GM12878 (cell line): ENCODE measurements at regions not wholly inside any gene's neighbourhood (a gene's known extent, or its start where the extent isn't known, plus 50 kb on each side); places are given as distances from the start of the nearest gene placed in this dataset.

Source experiments
- ATAC-seq: fragments of 200-7000 bp; cut with Tn5 transposase; 3 replicates; pipeline ENCODE4 v1.9.1; 2020; ENCODE audit warnings: mild to moderate bottlenecking, moderate library complexity
- BruUV-seq: library from RNA; stranded (reverse); fragments of 400-500 nt; replicated peaks from 2 replicates; lab custom pipeline; 2021; lab: Mats Ljungman, UMichigan
- CTCF ChIA-PET: fragments of 300-600 bp; sonication (Branson Sonifier 250); formaldehyde crosslinking; extraction: SDS; loops from one replicate; lab custom pipeline; 2021; ENCODE audit warnings: inconsistent platforms; lab: Yijun Ruan, JAX
- POLR2A ChIA-PET: fragments of 350-600 bp; formaldehyde crosslinking; extraction: SDS; loops from one replicate; lab custom pipeline; 2021; ENCODE audit warnings: inconsistent platforms; lab: Charles Lee
- RAD21 ChIA-PET: fragments of 300-600 bp; sonication (Branson Sonifier 250); formaldehyde crosslinking; loops from one replicate; lab custom pipeline; 2023; ENCODE audit warnings: antibody characterized with exemption; ENCODE audit not compliant: unreplicated experiment; lab: Charles Lee
- SMC1A ChIA-PET: fragments of 300-600 bp; sonication (Branson Sonifier 250); formaldehyde crosslinking; loops from one replicate; lab custom pipeline; 2023; ENCODE audit not compliant: unreplicated experiment, uncharacterized antibody; lab: Charles Lee
- DNase-seq: peaks from one replicate; pipeline ENCODE4 v3.0.0-alpha.2; 2011; ENCODE audit warnings: low read depth, low spot score
- FAIRE-seq: peaks from 3 replicates; lab custom pipeline; 2011; peaks lifted over from hg19 to GRCh38; lab: Jason Lieb, UNC
- H2AFZ ChIP-seq: 2 replicates; pipeline ENCODE4 v1.6.0; 2011; ENCODE audit warnings: low read depth, low read length, control low read depth; ENCODE audit not compliant: control insufficient read depth
- H3K27ac ChIP-seq: 2 replicates; pipeline ENCODE4 v1.5.1; 2011; ENCODE audit warnings: control low read depth; ENCODE audit not compliant: control insufficient read depth, insufficient read depth
- H3K27me3 ChIP-seq, 2 experiments: replicated peaks in 1 of 2; 2 replicates each; pipeline versions ENCODE4 v1.6.0 to v1.6.1; 2011; ENCODE audit warnings: low read length in 1 of 2; ENCODE audit not compliant: control insufficient read depth in 2 of 2, insufficient read depth in 2 of 2
- H3K36me3 ChIP-seq, 2 experiments: 2 replicates each; pipeline ENCODE4 v1.5.1; 2011; ENCODE audit warnings: low read length in 1 of 2; ENCODE audit not compliant: control insufficient read depth in 2 of 2, insufficient read depth in 2 of 2
- H3K4me1 ChIP-seq: 2 replicates; pipeline ENCODE4 v1.6.1; 2011; ENCODE audit warnings: mild to moderate bottlenecking, low read length, moderate library complexity, mixed read lengths; ENCODE audit not compliant: control insufficient read depth, insufficient read depth
- H3K4me2 ChIP-seq: 2 replicates; pipeline ENCODE4 v1.6.0; 2011; ENCODE audit warnings: control low read depth; ENCODE audit not compliant: control insufficient read depth, insufficient read depth
- H3K4me3 ChIP-seq: fragments of 200-600 bp; sonication (generic); 2 replicates; pipeline ENCODE4 v1.5.1; 2016
- H3K79me2 ChIP-seq: 2 replicates; pipeline ENCODE4 v1.6.0; 2011; ENCODE audit warnings: low read length; ENCODE audit not compliant: control insufficient read depth, insufficient read depth
- H3K9ac ChIP-seq: 2 replicates; pipeline ENCODE4 v1.8.0; 2011; ENCODE audit warnings: low read length, control low read depth, mixed read lengths; ENCODE audit not compliant: control insufficient read depth, insufficient read depth
- H3K9me3 ChIP-seq: replicated peaks from 3 replicates; pipeline ENCODE4 v1.5.1; 2011; ENCODE audit warnings: mild to moderate bottlenecking, low read length; ENCODE audit not compliant: control insufficient read depth, insufficient read depth
- H4K20me1 ChIP-seq: 2 replicates; pipeline ENCODE4 v1.6.0; 2011; ENCODE audit not compliant: control insufficient read depth, insufficient read depth
- BCL11A ChIP-seq: IDR thresholded peaks from 2 replicates; pipeline ENCODE4 v1.6.1; 2011; ENCODE audit warnings: low read depth, low read length
- GATAD2B ChIP-seq: fragments of 450-650 bp; conservative IDR thresholded peaks from 2 replicates; pipeline ENCODE4 v1.6.1; 2017; ENCODE audit warnings: low read depth, mild to moderate bottlenecking, moderate library complexity
- LARP7 ChIP-seq: fragments of 450-650 bp; IDR thresholded peaks from 2 replicates; pipeline ENCODE4 v1.6.1; 2017; ENCODE audit warnings: mild to moderate bottlenecking
- NFYB ChIP-seq: IDR thresholded peaks from 2 replicates; pipeline ENCODE4 v1.6.1; 2011; ENCODE audit warnings: low read depth, mild to moderate bottlenecking, low read length, improper control_type of control experiment, moderate library complexity; ENCODE audit not compliant: insufficient read depth
- NR2C1 ChIP-seq: fragments of 450-650 bp; IDR thresholded peaks from 2 replicates; pipeline ENCODE4 v1.6.1; 2017; ENCODE audit warnings: antibody characterized with exemption, mild to moderate bottlenecking, moderate library complexity
- POLR2AphosphoS2 ChIP-seq: IDR thresholded peaks from 2 replicates; pipeline ENCODE4 v1.6.1; 2011; ENCODE audit warnings: low read depth, mild to moderate bottlenecking, low read length, improper control_type of control experiment, moderate library complexity
- POLR2AphosphoS5 ChIP-seq: IDR thresholded peaks from 2 replicates; pipeline ENCODE4 v1.6.1; 2011; ENCODE audit warnings: mild to moderate bottlenecking, low read length, inconsistent platforms
- RAD51 ChIP-seq: fragments of 450-650 bp; IDR thresholded peaks from 2 replicates; pipeline ENCODE4 v1.6.1; 2016; ENCODE audit warnings: moderate library complexity, mild to moderate bottlenecking, inconsistent platforms
- SMAD5 ChIP-seq: IDR thresholded peaks from 2 replicates; pipeline ENCODE4 v1.6.1; 2016; ENCODE audit warnings: antibody characterized with exemption, low read depth
- SMARCA5 ChIP-seq: fragments of 450-650 bp; IDR thresholded peaks from 2 replicates; pipeline ENCODE4 v1.6.1; 2017; ENCODE audit warnings: mild to moderate bottlenecking
- SREBF1 ChIP-seq: IDR thresholded peaks from 2 replicates; pipeline ENCODE4 v1.6.1; 2012; ENCODE audit warnings: mild to moderate bottlenecking, low read length
- STAT1 ChIP-seq: fragments of 450-650 bp; conservative IDR thresholded peaks from 2 replicates; pipeline ENCODE4 v1.6.1; 2014; ENCODE audit warnings: antibody characterized with exemption, mild to moderate bottlenecking
- SUPT20H ChIP-seq: IDR thresholded peaks from 2 replicates; pipeline ENCODE4 v1.6.1; 2011; ENCODE audit warnings: low read depth, mild to moderate bottlenecking, low read length, moderate library complexity, borderline replicate concordance; ENCODE audit not compliant: control insufficient read depth
- WGBS: methylation state at CpG from one replicate; pipeline ENCODE4 v1.1.6; 2016; ENCODE audit warnings: low lambda C conversion rate; ENCODE audit not compliant: insufficient replicate concordance, insufficient coverage; ENCODE audit errors: missing lambda C conversion rate; 5-methylcytosine and 5-hydroxymethylcytosine counted together
- in situ Hi-C: fragments of 300-500 bp; cut with MboI; formaldehyde crosslinking; loops from 9 replicates; pipeline ENCODE4 v1.14.3; 2018; ENCODE audit warnings: mixed read lengths
- intact Hi-C: fragments of 100-400 bp; cut with micrococcal nuclease; formaldehyde crosslinking; loops from one replicate; pipeline ENCODE4 v1.14.2; 2022; ENCODE audit not compliant: unreplicated experiment
- TF ChIP-seq, protein P1 (sequence below): IDR thresholded peaks from 2 replicates; pipeline ENCODE4 v1.6.1; 2011; ENCODE audit warnings: mild to moderate bottlenecking, low read depth, low read length, moderate library complexity; ENCODE audit not compliant: insufficient replicate concordance
- TF ChIP-seq, protein P2 (sequence below): IDR thresholded peaks from 2 replicates; pipeline ENCODE4 v1.6.1; 2012; ENCODE audit warnings: improper control_type of control experiment, low read depth, low read length; ENCODE audit not compliant: insufficient replicate concordance
- TF ChIP-seq, protein P3 (sequence below), 3 experiments: IDR thresholded peaks in 2 of 3; conservative IDR thresholded peaks in 1 of 3; 2 replicates each; pipeline ENCODE4 v1.5.1; 2011; ENCODE audit warnings: low read depth in 3 of 3, low read length in 3 of 3, mild to moderate bottlenecking in 3 of 3, control low read depth in 2 of 3, moderate library complexity in 2 of 3, inconsistent platforms in 1 of 3, mixed read lengths in 1 of 3; ENCODE audit not compliant: control insufficient read depth in 2 of 3, insufficient read depth in 1 of 3; ENCODE audit errors: extremely low read depth in 1 of 3
- TF ChIP-seq, protein P4 (sequence below): IDR thresholded peaks from 2 replicates; pipeline ENCODE4 v1.6.1; 2011; ENCODE audit warnings: borderline replicate concordance, low read depth, mild to moderate bottlenecking, moderate library complexity, mixed read lengths, low read length; ENCODE audit not compliant: insufficient read depth; ENCODE audit errors: extremely low read length

DNA sequence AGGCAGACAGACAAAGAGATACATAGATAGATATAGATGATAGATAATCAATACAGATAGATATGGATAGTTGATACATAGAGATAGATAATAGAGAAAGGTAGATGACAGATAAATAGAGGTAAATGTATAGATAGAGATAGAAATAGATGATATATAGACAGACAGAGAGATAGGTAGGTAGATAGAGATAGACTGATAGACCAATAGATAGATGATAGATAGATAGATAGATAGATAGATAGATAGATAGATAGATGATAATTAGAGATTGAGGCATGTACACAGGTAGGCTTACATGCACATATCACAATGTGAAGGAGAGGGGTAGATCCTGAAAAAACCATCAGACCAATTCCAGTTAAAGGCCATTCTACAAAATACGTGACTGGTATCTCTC is 724.7 kb downstream of the GALR1 start:
- H3K79me2 ChIP-seq, result no peaks in the 10 kb centered on the region
- no peaks in the 10 kb centered on the region for H3K27me3 ChIP-seq
- POLR2A ChIA-PET, result no interaction called here
- H2AFZ ChIP-seq, result no peak overlapping the region
- no peak overlapping the region for H3K4me2 ChIP-seq
- FAIRE-seq, result no peak
- 0% methylated on average over 1 of the region's 1 CpG for WGBS
- H3K4me3 ChIP-seq, result no peak overlapping the region
- in situ Hi-C loops (no loop called here), intact Hi-C loops (no loop called here)
- SMC1A ChIA-PET, result no interaction called here
- RAD21 ChIA-PET, result no interaction called here
- H3K36me3 ChIP-seq, result no peaks in the 10 kb centered on the region
- no peaks in the 10 kb centered on the region for H3K9me3 ChIP-seq
- CTCF ChIA-PET, result no interaction called here
- DNase-seq, result no peak
- H3K27ac ChIP-seq, result no peak overlapping the region
- no peaks in the 10 kb centered on the region for H4K20me1 ChIP-seq
- BruUV-seq, result no TSS peak
- no peak for ATAC-seq
- no peak overlapping the region for H3K9ac ChIP-seq
- H3K4me1 ChIP-seq, result no peaks in the 10 kb centered on the region
- TF ChIP-seq NR2C1 (no peak), SMARCA5 (no peak), POLR2AphosphoS5 (no peak), SMAD5 (no peak), LARP7 (no peak), GATAD2B (no peak), NFYB (no peak), SUPT20H (no peak), POLR2AphosphoS2 (no peak), SREBF1 (no peak), BCL11A (no peak), RAD51 (no peak), STAT1 (no peak)
- TF ChIP-seq, protein P1, sequence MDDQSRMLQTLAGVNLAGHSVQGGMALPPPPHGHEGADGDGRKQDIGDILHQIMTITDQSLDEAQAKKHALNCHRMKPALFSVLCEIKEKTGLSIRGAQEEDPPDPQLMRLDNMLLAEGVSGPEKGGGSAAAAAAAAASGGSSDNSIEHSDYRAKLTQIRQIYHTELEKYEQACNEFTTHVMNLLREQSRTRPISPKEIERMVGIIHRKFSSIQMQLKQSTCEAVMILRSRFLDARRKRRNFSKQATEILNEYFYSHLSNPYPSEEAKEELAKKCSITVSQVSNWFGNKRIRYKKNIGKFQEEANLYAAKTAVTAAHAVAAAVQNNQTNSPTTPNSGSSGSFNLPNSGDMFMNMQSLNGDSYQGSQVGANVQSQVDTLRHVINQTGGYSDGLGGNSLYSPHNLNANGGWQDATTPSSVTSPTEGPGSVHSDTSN, result no peak
- TF ChIP-seq, protein P2, sequence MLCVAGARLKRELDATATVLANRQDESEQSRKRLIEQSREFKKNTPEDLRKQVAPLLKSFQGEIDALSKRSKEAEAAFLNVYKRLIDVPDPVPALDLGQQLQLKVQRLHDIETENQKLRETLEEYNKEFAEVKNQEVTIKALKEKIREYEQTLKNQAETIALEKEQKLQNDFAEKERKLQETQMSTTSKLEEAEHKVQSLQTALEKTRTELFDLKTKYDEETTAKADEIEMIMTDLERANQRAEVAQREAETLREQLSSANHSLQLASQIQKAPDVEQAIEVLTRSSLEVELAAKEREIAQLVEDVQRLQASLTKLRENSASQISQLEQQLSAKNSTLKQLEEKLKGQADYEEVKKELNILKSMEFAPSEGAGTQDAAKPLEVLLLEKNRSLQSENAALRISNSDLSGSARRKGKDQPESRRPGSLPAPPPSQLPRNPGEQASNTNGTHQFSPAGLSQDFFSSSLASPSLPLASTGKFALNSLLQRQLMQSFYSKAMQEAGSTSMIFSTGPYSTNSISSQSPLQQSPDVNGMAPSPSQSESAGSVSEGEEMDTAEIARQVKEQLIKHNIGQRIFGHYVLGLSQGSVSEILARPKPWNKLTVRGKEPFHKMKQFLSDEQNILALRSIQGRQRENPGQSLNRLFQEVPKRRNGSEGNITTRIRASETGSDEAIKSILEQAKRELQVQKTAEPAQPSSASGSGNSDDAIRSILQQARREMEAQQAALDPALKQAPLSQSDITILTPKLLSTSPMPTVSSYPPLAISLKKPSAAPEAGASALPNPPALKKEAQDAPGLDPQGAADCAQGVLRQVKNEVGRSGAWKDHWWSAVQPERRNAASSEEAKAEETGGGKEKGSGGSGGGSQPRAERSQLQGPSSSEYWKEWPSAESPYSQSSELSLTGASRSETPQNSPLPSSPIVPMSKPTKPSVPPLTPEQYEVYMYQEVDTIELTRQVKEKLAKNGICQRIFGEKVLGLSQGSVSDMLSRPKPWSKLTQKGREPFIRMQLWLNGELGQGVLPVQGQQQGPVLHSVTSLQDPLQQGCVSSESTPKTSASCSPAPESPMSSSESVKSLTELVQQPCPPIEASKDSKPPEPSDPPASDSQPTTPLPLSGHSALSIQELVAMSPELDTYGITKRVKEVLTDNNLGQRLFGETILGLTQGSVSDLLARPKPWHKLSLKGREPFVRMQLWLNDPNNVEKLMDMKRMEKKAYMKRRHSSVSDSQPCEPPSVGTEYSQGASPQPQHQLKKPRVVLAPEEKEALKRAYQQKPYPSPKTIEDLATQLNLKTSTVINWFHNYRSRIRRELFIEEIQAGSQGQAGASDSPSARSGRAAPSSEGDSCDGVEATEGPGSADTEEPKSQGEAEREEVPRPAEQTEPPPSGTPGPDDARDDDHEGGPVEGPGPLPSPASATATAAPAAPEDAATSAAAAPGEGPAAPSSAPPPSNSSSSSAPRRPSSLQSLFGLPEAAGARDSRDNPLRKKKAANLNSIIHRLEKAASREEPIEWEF, result no peak
- TF ChIP-seq, protein P3, sequence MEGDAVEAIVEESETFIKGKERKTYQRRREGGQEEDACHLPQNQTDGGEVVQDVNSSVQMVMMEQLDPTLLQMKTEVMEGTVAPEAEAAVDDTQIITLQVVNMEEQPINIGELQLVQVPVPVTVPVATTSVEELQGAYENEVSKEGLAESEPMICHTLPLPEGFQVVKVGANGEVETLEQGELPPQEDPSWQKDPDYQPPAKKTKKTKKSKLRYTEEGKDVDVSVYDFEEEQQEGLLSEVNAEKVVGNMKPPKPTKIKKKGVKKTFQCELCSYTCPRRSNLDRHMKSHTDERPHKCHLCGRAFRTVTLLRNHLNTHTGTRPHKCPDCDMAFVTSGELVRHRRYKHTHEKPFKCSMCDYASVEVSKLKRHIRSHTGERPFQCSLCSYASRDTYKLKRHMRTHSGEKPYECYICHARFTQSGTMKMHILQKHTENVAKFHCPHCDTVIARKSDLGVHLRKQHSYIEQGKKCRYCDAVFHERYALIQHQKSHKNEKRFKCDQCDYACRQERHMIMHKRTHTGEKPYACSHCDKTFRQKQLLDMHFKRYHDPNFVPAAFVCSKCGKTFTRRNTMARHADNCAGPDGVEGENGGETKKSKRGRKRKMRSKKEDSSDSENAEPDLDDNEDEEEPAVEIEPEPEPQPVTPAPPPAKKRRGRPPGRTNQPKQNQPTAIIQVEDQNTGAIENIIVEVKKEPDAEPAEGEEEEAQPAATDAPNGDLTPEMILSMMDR (IDR thresholded peaks at IDR 0.05 in 2 of 3, conservative IDR thresholded peaks at IDR 0.05 in 1 of 3; ENCODE audit: control insufficient read depth in 2 of 3, extremely low read depth in 1 of 3, insufficient read depth in 1 of 3, low read depth in 3 of 3, low read length in 3 of 3), result no peak
- TF ChIP-seq, protein P4, sequence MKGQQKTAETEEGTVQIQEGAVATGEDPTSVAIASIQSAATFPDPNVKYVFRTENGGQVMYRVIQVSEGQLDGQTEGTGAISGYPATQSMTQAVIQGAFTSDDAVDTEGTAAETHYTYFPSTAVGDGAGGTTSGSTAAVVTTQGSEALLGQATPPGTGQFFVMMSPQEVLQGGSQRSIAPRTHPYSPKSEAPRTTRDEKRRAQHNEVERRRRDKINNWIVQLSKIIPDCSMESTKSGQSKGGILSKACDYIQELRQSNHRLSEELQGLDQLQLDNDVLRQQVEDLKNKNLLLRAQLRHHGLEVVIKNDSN, result no peak
